ENCODE measurements at regions not wholly inside any gene's neighbourhood (a gene's known extent, or its start where the extent isn't known, plus 50 kb on each side); places are given as distances from the start of the nearest gene placed in this dataset.
A peak's percentile ranks its signal among the peaks of the same experiment; 100 is the strongest.

- CTCF ChIA-PET: no interaction called here
- ATAC-seq (no peak), DNase-seq (no peak)
- no peak for TF ChIP-seq EZH2phosphoT487 (IDR thresholded peaks at IDR 0.05; ENCODE audit: borderline replicate concordance, low read length)
- no peak for TF ChIP-seq EZH2 (IDR thresholded peaks at IDR 0.05; ENCODE audit: low read length, unreplicated experiment)
- TF ChIP-seq, protein P1, sequence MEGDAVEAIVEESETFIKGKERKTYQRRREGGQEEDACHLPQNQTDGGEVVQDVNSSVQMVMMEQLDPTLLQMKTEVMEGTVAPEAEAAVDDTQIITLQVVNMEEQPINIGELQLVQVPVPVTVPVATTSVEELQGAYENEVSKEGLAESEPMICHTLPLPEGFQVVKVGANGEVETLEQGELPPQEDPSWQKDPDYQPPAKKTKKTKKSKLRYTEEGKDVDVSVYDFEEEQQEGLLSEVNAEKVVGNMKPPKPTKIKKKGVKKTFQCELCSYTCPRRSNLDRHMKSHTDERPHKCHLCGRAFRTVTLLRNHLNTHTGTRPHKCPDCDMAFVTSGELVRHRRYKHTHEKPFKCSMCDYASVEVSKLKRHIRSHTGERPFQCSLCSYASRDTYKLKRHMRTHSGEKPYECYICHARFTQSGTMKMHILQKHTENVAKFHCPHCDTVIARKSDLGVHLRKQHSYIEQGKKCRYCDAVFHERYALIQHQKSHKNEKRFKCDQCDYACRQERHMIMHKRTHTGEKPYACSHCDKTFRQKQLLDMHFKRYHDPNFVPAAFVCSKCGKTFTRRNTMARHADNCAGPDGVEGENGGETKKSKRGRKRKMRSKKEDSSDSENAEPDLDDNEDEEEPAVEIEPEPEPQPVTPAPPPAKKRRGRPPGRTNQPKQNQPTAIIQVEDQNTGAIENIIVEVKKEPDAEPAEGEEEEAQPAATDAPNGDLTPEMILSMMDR (conservative IDR thresholded peaks at IDR 0.05; ENCODE audit: low read depth, low read length): no peak
- H3F3A ChIP-seq (ENCODE audit: low read length, unreplicated experiment): no peaks in the 10 kb centered on the region
- no peaks in the 10 kb centered on the region for H3K27me3 ChIP-seq (ENCODE audit: low read length)
- H3K4me2 ChIP-seq (ENCODE audit: low read length): no peak overlapping the region
- H3K9ac ChIP-seq (ENCODE audit: low read length): no peak overlapping the region
- no peak overlapping the region for H3K27ac ChIP-seq (ENCODE audit: low read length)
- H2AFZ ChIP-seq (ENCODE audit: low read length): no peak overlapping the region
- peaks cover 10% of the 10 kb centered on the region for H3K4me1 ChIP-seq (ENCODE audit: insufficient read depth, low read length)
- H3K4me3 ChIP-seq (ENCODE audit: low read length): no peak overlapping the region
- BruUV-seq (replicated peaks): no TSS peak
- no peaks in the 10 kb centered on the region for H3K79me2 ChIP-seq (ENCODE audit: low read length)
- intact Hi-C loops (cut with micrococcal nuclease): no loop called here
- no peaks in the 10 kb centered on the region for H3K9me2 ChIP-seq (replicated peaks; ENCODE audit: low read length)
- POLR2A ChIA-PET (ENCODE audit: unreplicated experiment): no interaction called here
- H4K20me1 ChIP-seq (ENCODE audit: low read length): no peaks in the 10 kb centered on the region
- H3K36me3 ChIP-seq (ENCODE audit: low read depth, low read length): no peaks in the 10 kb centered on the region
- H3K9me3 ChIP-seq (ENCODE audit: low read length): no peaks in the 10 kb centered on the region
Observed at GRCh38 chr6:133587546-133588160, 301.3 kb upstream of the TCF21 start.

DNA sequence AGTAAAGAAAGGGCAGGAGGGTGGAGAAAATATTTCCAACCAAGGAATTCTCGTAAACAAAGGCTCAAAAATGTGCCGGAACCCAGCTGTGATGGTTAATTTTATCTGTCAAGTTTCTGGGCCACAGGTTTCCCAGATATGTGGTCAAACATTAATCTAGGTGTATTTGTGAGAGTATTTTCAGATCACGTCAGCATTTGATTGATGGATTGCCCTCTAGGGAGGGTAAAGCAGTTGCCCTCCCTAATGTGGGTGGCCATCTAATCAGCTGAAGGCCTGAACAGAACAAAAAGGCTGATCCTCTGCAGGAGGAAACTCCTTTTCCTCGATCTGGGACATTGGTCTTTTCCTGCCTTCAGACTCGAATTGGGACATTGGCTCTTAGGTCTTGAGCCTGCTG is 298.7 kb upstream of the TCF21 start:
- Histone ChIP-seq H3K9ac (ENCODE audit: low read length) (no peak overlapping the region), H4K20me1 (ENCODE audit: low read length) (no peaks in the 10 kb centered on the region), H3K27me3 (ENCODE audit: low read length) (no peaks in the 10 kb centered on the region), H3K9me3 (ENCODE audit: low read length) (no peaks in the 10 kb centered on the region), H3F3A (ENCODE audit: low read length, unreplicated experiment) (no peaks in the 10 kb centered on the region), H3K27ac (ENCODE audit: low read length) (no peak overlapping the region), H3K4me3 (ENCODE audit: low read length) (no peak overlapping the region), H3K79me2 (ENCODE audit: low read length) (no peaks in the 10 kb centered on the region), H3K36me3 (ENCODE audit: low read depth, low read length) (no peaks in the 10 kb centered on the region), H3K4me1 (ENCODE audit: insufficient read depth, low read length) (peaks cover 22% of the 10 kb centered on the region), H3K9me2 (replicated peaks; ENCODE audit: low read length) (no peaks in the 10 kb centered on the region), H2AFZ (ENCODE audit: low read length) (no peak overlapping the region), H3K4me2 (ENCODE audit: low read length) (no peak overlapping the region)
- DNase-seq (no peak), ATAC-seq (no peak)
- no TSS peak for BruUV-seq (replicated peaks)
- intact Hi-C loops (cut with micrococcal nuclease): no loop called here
- CTCF ChIA-PET: no interaction called here
- POLR2A ChIA-PET (ENCODE audit: unreplicated experiment): no interaction called here
- TF ChIP-seq EZH2phosphoT487 (IDR thresholded peaks at IDR 0.05; ENCODE audit: borderline replicate concordance, low read length) (no peak), EZH2 (IDR thresholded peaks at IDR 0.05; ENCODE audit: low read length, unreplicated experiment) (no peak)
- TF ChIP-seq, protein P1 (conservative IDR thresholded peaks at IDR 0.05; ENCODE audit: low read depth, low read length): no peak

GRCh38 chr6:133590814-133591213 is 298.1 kb upstream of the TCF21 start:
- no peak overlapping the region for H3K4me3 ChIP-seq (ENCODE audit: low read length)
- ATAC-seq: no peak

More at GRCh38 chr6:133590814-133591213, 298.1 kb upstream of the TCF21 start:
- Histone ChIP-seq H3K4me2 (ENCODE audit: low read length) (no peak overlapping the region), H3K9me2 (replicated peaks; ENCODE audit: low read length) (no peaks in the 10 kb centered on the region), H3K4me1 (ENCODE audit: insufficient read depth, low read length) (peaks cover 29% of the 10 kb centered on the region), H3K27ac (ENCODE audit: low read length) (no peak overlapping the region), H3K9ac (ENCODE audit: low read length) (no peak overlapping the region), H3K9me3 (ENCODE audit: low read length) (no peaks in the 10 kb centered on the region), H3F3A (ENCODE audit: low read length, unreplicated experiment) (no peaks in the 10 kb centered on the region), H4K20me1 (ENCODE audit: low read length) (no peaks in the 10 kb centered on the region), H3K36me3 (ENCODE audit: low read depth, low read length) (no peaks in the 10 kb centered on the region), H2AFZ (ENCODE audit: low read length) (no peak overlapping the region), H3K27me3 (ENCODE audit: low read length) (no peaks in the 10 kb centered on the region), H3K79me2 (ENCODE audit: low read length) (no peaks in the 10 kb centered on the region)
- TF ChIP-seq EZH2phosphoT487 (IDR thresholded peaks at IDR 0.05; ENCODE audit: borderline replicate concordance, low read length) (no peak), EZH2 (IDR thresholded peaks at IDR 0.05; ENCODE audit: low read length, unreplicated experiment) (no peak)
- TF ChIP-seq, protein P1 (conservative IDR thresholded peaks at IDR 0.05; ENCODE audit: low read depth, low read length): no peak
- DNase-seq: peak; percentile 18
- BruUV-seq (replicated peaks): no TSS peak
- POLR2A ChIA-PET (ENCODE audit: unreplicated experiment): no interaction called here
- CTCF ChIA-PET: no interaction called here
- intact Hi-C loops (cut with micrococcal nuclease): no loop called here

Data from PC-3 (cell line).